Fibroblast of lung (primary cell): ENCODE measurements at regions not wholly inside any gene's neighbourhood (a gene's known extent, or its start where the extent isn't known, plus 50 kb on each side); places are given as distances from the start of the nearest gene placed in this dataset.

Source experiments
- CTCF ChIP-seq, 2 donors: IDR thresholded peaks in 1 of 2; conservative IDR thresholded peaks in 1 of 2; 1 replicate in 1 of 2; 2 replicates in 1 of 2; pipeline ENCODE4 v1.5.1; 2011 to 2012; ENCODE audit warnings: low read length in 2 of 2, control low read depth in 1 of 2, inconsistent platforms in 1 of 2, low read depth in 1 of 2, mild to moderate bottlenecking in 1 of 2
- EZH2 ChIP-seq: IDR thresholded peaks from 2 replicates; pipeline ENCODE4 v1.5.1; 2012; ENCODE audit warnings: low read length, control low read depth, mild to moderate bottlenecking; ENCODE audit errors: missing control alignments

GRCh38 chr12:41907550-41907949 lies 237.1 kb downstream of the GXYLT1 start:
- TF ChIP-seq CTCF (conservative IDR thresholded peaks at IDR 0.05 in 1 of 2, IDR thresholded peaks at IDR 0.05 in 1 of 2; ENCODE audit: low read depth in 1 of 2, low read length in 2 of 2) (no peak), EZH2 (no peak)
